GM18870 (cell line): ENCODE measurements at regions not wholly inside any gene's neighbourhood (a gene's known extent, or its start where the extent isn't known, plus 50 kb on each side); places are given as distances from the start of the nearest gene placed in this dataset.

Experiments
- ATAC-seq: cut with Tn5 transposase; IDR thresholded peaks from one replicate; pipeline ENCODE4 v1.9.1; 2021; ENCODE audit warnings: moderate library complexity; ENCODE audit not compliant: unreplicated experiment

DNA sequence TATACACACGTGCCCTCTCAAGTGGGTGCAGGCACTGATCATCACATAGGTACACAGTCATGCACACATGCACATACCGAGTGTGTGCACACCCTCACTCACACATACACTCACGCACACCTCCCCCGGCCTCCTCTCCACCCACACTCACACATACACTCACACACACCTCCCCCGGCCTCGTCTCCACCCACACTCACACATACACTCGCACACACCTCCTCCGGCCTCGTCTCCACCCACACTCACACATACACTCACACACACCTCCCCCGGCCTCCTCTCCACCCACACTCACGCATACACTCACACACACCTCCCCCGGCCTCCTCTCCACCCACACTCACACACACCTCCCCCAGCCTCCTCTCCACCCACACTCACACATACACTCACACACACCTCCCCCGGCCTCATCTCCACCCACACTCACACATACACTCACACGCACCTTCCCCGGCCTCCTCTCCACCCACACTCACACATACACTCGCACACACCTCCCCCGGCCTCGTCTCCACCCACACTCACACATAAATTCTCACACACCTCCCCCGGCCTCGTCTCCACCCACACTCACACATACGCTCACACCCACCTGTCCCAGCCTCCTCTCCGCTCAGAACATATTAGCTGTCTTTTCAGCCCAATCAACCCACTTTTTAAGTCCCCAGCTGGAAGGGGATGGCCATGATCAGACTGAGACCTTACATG is 105.2 kb upstream of the VSTM2B start:
- no peak for ATAC-seq

GRCh38 chr19:29421196-29421545 is 104.6 kb upstream of the VSTM2B start:
- no peak for ATAC-seq

DNA sequence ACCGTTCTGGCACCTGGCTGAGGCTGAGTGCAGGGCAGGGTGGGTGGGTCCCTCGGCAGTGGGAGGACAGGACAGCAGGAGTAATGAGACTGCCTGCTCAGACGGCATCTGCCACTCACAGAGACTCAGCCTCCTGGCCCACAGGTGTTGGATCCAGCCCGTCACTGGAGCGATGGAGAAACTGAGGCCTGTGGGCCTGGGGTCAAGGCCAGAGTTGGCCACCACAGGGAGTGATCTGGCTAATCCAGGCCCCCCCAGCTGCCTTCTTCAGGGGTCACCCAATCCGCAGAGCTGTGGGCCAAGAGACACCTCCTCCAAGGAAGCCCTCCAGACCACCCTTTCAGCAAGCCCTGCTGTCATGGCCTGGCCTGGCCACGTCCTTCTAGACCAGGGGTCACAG is 103.7 kb upstream of the VSTM2B start:
- ATAC-seq = no peak

- no peak for ATAC-seq
Observed at GRCh38 chr19:29422486-29423085, 103.2 kb upstream of the VSTM2B start.

GRCh38 chr19:29428071-29428470 is 97.7 kb upstream of the VSTM2B start:
- no peak for ATAC-seq

- ATAC-seq = no peak
Observed at GRCh38 chr19:29429021-29429420, 96.8 kb upstream of the VSTM2B start.

DNA sequence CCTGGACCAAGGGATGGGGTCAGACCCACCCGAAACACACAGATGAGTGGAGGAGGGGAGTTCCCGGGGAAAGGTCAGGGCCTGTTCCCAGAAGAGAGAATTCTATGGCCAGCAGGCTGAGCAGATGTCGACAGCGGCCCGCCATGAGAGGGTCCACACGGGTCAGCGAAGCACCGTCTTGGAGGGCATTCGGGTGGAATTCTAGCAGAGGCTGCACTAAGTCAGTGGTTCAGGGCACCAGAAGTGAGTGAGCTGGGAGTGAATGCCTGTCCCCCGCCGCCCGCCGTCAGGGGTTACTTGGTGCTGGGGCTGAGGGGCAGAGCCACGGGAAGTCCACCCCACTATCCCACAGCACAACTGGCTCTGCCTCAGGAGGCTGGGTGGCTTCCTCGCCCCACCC is 96.2 kb upstream of the VSTM2B start:
- ATAC-seq = no peak

DNA sequence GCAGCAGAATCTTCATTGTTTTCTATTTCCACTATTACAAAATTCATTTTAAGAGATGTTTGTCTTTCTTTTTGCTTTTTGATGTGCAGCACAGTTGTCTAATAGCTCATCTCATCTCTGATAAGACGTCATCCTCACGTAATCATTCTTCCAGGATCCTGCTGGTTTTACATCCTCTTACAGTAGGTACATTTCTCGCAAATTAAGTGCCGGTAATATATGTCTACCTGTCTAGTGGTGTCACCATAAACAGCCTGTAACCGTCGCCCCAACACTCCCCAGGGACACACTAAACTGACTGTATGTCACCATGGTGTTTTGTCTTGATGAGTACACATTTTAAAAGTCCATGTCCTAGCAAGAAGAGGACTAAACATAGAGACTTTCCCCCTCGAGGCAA is 94.5 kb upstream of the VSTM2B start:
- ATAC-seq = no peak

- ATAC-seq = no peak
Observed at GRCh38 chr19:29432677-29433076, 93.1 kb upstream of the VSTM2B start.

GRCh38 chr19:29436591-29437103 is 89.1 kb upstream of the VSTM2B start:
- no peak for ATAC-seq

GRCh38 chr19:29439021-29439420 is 86.8 kb upstream of the VSTM2B start:
- ATAC-seq = no peak

DNA sequence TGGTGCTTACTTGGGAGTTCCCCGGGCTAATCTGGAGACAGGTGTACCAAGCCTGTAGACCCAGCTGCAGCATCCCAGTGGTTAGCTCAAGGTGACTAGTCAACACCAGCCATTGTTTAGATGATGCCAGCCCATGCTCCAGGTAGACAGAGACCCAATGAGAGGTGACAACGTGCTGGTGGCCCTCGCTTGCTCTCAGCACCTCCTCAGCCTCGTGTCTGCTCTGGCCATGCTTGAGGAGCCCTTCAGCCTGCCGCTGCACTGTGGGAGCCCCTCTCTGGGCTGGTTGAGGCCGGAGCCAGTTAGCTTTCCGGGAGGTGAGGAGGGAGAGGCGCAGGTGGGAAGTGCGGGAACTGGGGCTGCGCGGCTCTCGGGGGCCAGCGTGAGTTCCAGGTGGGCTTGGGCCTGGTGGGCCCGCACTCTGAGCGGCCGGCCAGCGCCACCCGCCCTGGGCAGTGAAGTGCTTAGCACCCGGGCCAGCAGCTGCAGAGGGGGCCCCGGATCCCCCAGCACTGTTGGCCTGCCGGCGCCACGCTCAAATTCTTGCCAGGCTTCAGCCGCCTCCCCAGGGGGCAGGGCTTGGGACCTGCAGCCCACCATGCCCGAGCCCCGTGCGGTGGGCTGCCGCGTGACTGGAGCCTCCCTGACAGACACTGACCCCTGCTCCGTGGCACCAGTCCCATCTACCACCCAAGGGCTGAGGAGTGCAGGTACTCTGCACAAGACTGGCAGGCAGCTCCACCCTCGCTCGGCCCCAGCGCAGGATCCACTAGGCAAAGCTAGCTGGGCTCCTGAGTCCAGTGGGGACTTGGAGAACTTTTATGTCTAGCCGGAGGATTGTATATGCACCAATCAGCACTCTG is 85.9 kb upstream of the VSTM2B start:
- ATAC-seq = no peak

GRCh38 chr19:29442094-29442493 is 83.7 kb upstream of the VSTM2B start:
- no peak for ATAC-seq

DNA sequence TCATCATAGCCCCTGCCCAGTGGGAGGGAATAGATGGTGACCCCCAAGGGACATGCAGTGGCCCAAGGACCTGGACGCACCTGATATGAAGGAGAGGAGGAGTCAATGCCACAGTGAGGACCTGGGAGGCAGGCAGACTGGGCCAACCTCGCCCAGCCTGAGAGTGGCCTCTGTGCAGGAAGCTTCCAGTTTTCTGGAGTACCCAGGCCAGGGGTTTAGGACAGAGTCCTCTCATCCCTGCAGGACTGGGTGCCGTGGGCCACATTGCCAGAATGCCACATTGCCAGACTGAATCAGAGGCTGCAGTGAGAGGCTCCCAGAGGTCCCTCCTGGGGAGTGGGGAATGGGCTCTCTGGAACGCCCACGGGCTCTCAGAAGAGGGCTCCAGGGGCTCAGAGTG is 82.9 kb upstream of the VSTM2B start:
- ATAC-seq = no peak

DNA sequence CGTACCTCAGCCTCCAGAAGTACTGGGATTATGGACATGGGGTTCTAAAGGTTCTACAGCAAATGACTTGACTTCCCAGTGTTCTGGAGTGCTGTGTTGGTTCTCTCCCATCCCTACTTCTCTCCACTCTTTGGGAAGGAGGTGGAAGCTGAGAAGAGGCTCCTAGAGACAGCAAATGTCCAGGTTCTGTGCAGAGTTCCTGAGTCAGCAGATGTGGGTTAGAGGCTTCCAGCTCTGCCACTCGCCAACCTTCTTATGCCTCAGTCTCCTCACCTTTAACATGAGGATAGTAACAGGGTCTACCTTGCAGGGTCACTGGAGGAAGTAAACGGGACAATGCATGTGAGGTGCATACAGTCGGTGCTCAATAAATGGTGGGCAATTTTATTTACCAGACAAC is 80.5 kb upstream of the VSTM2B start:
- no peak for ATAC-seq

DNA sequence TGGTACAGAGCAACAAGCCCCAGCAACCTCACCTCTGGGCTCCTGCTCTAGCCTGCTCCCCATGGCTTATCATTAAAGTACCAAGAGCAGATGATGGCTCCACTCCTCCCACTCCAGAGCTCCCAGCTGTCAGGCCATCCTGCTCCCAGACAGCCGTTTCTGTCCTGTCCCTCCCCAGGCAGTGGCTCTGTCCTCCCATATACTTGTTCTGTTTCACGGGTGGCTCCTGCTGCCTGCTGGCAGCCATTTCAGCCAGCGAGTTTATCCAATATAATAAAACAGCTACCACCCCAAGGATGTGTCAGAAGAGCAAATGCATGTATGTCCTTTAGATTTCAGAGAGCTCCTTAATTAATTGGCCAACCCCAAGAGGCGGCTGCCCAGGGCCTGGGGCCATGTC is 79.4 kb upstream of the VSTM2B start:
- ATAC-seq = no peak

GRCh38 chr19:29448046-29448445 is 77.7 kb upstream of the VSTM2B start:
- ATAC-seq = no peak

DNA sequence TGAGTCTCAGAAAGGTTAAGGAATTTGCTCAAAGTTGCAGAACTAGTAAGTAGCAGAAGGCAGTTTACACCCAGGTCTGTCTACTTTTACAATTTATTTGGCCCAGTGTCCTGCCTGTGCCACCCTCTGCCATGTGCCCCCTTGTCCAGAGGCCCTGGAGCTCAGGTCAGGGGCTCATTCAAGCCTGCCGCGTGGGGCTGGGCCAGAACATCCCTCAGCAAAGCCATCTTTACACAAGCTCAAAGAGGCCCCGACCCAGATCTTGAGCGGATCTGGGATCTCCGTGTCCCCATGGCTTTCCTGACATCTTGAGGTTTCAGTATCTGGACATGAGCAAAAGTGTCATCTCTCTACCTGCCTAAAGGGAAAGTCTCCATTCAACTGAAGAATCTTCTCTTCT is 76.4 kb upstream of the VSTM2B start:
- no peak for ATAC-seq

GRCh38 chr19:29450306-29450705 is 75.5 kb upstream of the VSTM2B start:
- ATAC-seq = no peak

- ATAC-seq = no peak
Observed at GRCh38 chr19:29450812-29451211, 75.0 kb upstream of the VSTM2B start.

GRCh38 chr19:29454109-29454508 is 71.7 kb upstream of the VSTM2B start:
- ATAC-seq = no peak

DNA sequence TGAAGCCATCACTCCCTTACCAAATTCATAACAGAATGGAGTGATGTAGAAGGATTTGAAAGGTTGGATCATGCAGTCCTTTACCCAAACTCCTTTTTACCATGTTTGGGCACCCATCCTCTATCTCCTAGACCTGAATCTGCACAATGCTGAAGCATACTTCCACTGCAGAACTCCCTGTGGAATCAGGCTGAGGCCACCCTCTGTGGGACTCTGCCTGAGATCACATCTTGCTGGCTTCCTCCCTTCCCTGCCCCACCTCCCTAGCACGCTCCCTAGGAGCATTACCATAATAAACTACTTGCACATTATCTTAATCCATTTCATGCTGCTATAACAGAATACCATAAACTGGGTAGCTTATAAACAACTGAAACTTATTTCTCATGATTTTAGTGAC is 68.4 kb upstream of the VSTM2B start:
- no peak for ATAC-seq
